ENCODE measurements at regions not wholly inside any gene's neighbourhood (a gene's known extent, or its start where the extent isn't known, plus 50 kb on each side); places are given as distances from the start of the nearest gene placed in this dataset.

GRCh38 chr1:168438626-168439025 is 105.2 kb downstream of the XCL2 start:
- H3K4me1 ChIP-seq (ENCODE audit: insufficient read depth, low read length), result peaks cover 10% of the 10 kb centered on the region
- no peaks in the 10 kb centered on the region for H3K36me3 ChIP-seq (ENCODE audit: insufficient read depth, low read length)
- H3K9ac ChIP-seq (ENCODE audit: low read length), result no peak overlapping the region
- no peaks in the 10 kb centered on the region for H3K27me3 ChIP-seq (ENCODE audit: control insufficient read depth in 1 of 2, insufficient read depth in 2 of 2, low read length in 2 of 2)
- H3K9me3 ChIP-seq (ENCODE audit: low read length), result no peaks in the 10 kb centered on the region
- no peak overlapping the region for H3K4me3 ChIP-seq (ENCODE audit: low read depth in 1 of 2, low read length in 2 of 2)
- H3K27ac ChIP-seq (ENCODE audit: low read depth, low read length), result no peak overlapping the region

GRCh38 chr1:168437821-168438220 is 106.0 kb downstream of the XCL2 start:
- H3K4me1 ChIP-seq (ENCODE audit: insufficient read depth, low read length), result peaks cover 10% of the 10 kb centered on the region
- H3K4me3 ChIP-seq (ENCODE audit: low read depth in 1 of 2, low read length in 2 of 2), result no peak overlapping the region
- H3K27me3 ChIP-seq (ENCODE audit: control insufficient read depth in 1 of 2, insufficient read depth in 2 of 2, low read length in 2 of 2), result no peaks in the 10 kb centered on the region
- no peaks in the 10 kb centered on the region for H3K36me3 ChIP-seq (ENCODE audit: insufficient read depth, low read length)
- no peak overlapping the region for H3K9ac ChIP-seq (ENCODE audit: low read length)
- H3K9me3 ChIP-seq (ENCODE audit: low read length), result no peaks in the 10 kb centered on the region
- no peak overlapping the region for H3K27ac ChIP-seq (ENCODE audit: low read depth, low read length)

- no peak overlapping the region for H3K27ac ChIP-seq (ENCODE audit: low read depth, low read length)
- peaks cover 13% of the 10 kb centered on the region for H3K4me1 ChIP-seq (ENCODE audit: insufficient read depth, low read length)
- no peaks in the 10 kb centered on the region for H3K27me3 ChIP-seq (ENCODE audit: control insufficient read depth in 1 of 2, insufficient read depth in 2 of 2, low read length in 2 of 2)
- H3K4me3 ChIP-seq (ENCODE audit: low read depth in 1 of 2, low read length in 2 of 2), result no peak overlapping the region
- H3K9ac ChIP-seq (ENCODE audit: low read length), result no peak overlapping the region
- H3K9me3 ChIP-seq (ENCODE audit: low read length), result no peaks in the 10 kb centered on the region
- H3K36me3 ChIP-seq (ENCODE audit: insufficient read depth, low read length), result no peaks in the 10 kb centered on the region
Measured at GRCh38 chr1:168435439-168435838, 108.4 kb downstream of the XCL2 start.

- Histone ChIP-seq H3K4me3 (ENCODE audit: low read depth in 1 of 2, low read length in 2 of 2) (no peak overlapping the region), H3K36me3 (ENCODE audit: insufficient read depth, low read length) (no peaks in the 10 kb centered on the region), H3K9ac (ENCODE audit: low read length) (no peak overlapping the region), H3K4me1 (ENCODE audit: insufficient read depth, low read length) (peaks cover 26% of the 10 kb centered on the region), H3K27me3 (ENCODE audit: control insufficient read depth in 1 of 2, insufficient read depth in 2 of 2, low read length in 2 of 2) (no peaks in the 10 kb centered on the region), H3K9me3 (ENCODE audit: low read length) (no peaks in the 10 kb centered on the region), H3K27ac (ENCODE audit: low read depth, low read length) (no peak overlapping the region)
Measured at GRCh38 chr1:168433238-168433637, 110.6 kb downstream of the XCL2 start.

GRCh38 chr1:168431882-168432281 is 111.9 kb downstream of the XCL2 start:
- Histone ChIP-seq H3K27me3 (ENCODE audit: control insufficient read depth in 1 of 2, insufficient read depth in 2 of 2, low read length in 2 of 2) (no peaks in the 10 kb centered on the region), H3K9ac (ENCODE audit: low read length) (no peak overlapping the region), H3K9me3 (ENCODE audit: low read length) (no peaks in the 10 kb centered on the region), H3K27ac (ENCODE audit: low read depth, low read length) (no peak overlapping the region), H3K36me3 (ENCODE audit: insufficient read depth, low read length) (no peaks in the 10 kb centered on the region), H3K4me3 (ENCODE audit: low read depth in 1 of 2, low read length in 2 of 2) (no peak overlapping the region), H3K4me1 (ENCODE audit: insufficient read depth, low read length) (peaks cover 36% of the 10 kb centered on the region)

GRCh38 chr1:168430321-168430720 is 113.5 kb downstream of the XCL2 start:
- no peaks in the 10 kb centered on the region for H3K27me3 ChIP-seq (ENCODE audit: control insufficient read depth in 1 of 2, insufficient read depth in 2 of 2, low read length in 2 of 2)
- no peak overlapping the region for H3K4me3 ChIP-seq (ENCODE audit: low read depth in 1 of 2, low read length in 2 of 2)
- peaks cover 45% of the 10 kb centered on the region for H3K4me1 ChIP-seq (ENCODE audit: insufficient read depth, low read length)
- H3K9me3 ChIP-seq (ENCODE audit: low read length), result no peaks in the 10 kb centered on the region
- no peak overlapping the region for H3K9ac ChIP-seq (ENCODE audit: low read length)
- H3K27ac ChIP-seq (ENCODE audit: low read depth, low read length), result peak overlapping the region; percentile 2
- no peaks in the 10 kb centered on the region for H3K36me3 ChIP-seq (ENCODE audit: insufficient read depth, low read length)

- peaks cover 45% of the 10 kb centered on the region for H3K4me1 ChIP-seq (ENCODE audit: insufficient read depth, low read length)
- H3K27me3 ChIP-seq (ENCODE audit: control insufficient read depth in 1 of 2, insufficient read depth in 2 of 2, low read length in 2 of 2), result no peaks in the 10 kb centered on the region
- no peaks in the 10 kb centered on the region for H3K9me3 ChIP-seq (ENCODE audit: low read length)
- no peaks in the 10 kb centered on the region for H3K36me3 ChIP-seq (ENCODE audit: insufficient read depth, low read length)
- H3K4me3 ChIP-seq (ENCODE audit: low read depth in 1 of 2, low read length in 2 of 2), result no peak overlapping the region
- no peak overlapping the region for H3K9ac ChIP-seq (ENCODE audit: low read length)
- peak overlapping the region; percentile 64 for H3K27ac ChIP-seq (ENCODE audit: low read depth, low read length)
Measured at GRCh38 chr1:168428063-168428731, 115.6 kb downstream of the XCL2 start.

- Histone ChIP-seq H3K9me3 (ENCODE audit: low read length) (no peaks in the 10 kb centered on the region), H3K27me3 (ENCODE audit: control insufficient read depth in 1 of 2, insufficient read depth in 2 of 2, low read length in 2 of 2) (no peaks in the 10 kb centered on the region), H3K27ac (ENCODE audit: low read depth, low read length) (no peak overlapping the region), H3K4me1 (ENCODE audit: insufficient read depth, low read length) (peaks cover 45% of the 10 kb centered on the region), H3K36me3 (ENCODE audit: insufficient read depth, low read length) (no peaks in the 10 kb centered on the region), H3K9ac (ENCODE audit: low read length) (no peak overlapping the region), H3K4me3 (ENCODE audit: low read depth in 1 of 2, low read length in 2 of 2) (peak overlapping the region in 1 of 2 donors; percentile 35)
Measured at GRCh38 chr1:168427051-168427450, 116.7 kb downstream of the XCL2 start.

GRCh38 chr1:168424281-168424680 is 119.5 kb downstream of the XCL2 start:
- H3K4me1 ChIP-seq (ENCODE audit: insufficient read depth, low read length), result peaks cover 30% of the 10 kb centered on the region
- no peak overlapping the region for H3K4me3 ChIP-seq (ENCODE audit: low read depth in 1 of 2, low read length in 2 of 2)
- H3K36me3 ChIP-seq (ENCODE audit: insufficient read depth, low read length), result no peaks in the 10 kb centered on the region
- no peaks in the 10 kb centered on the region for H3K27me3 ChIP-seq (ENCODE audit: control insufficient read depth in 1 of 2, insufficient read depth in 2 of 2, low read length in 2 of 2)
- H3K27ac ChIP-seq (ENCODE audit: low read depth, low read length), result no peak overlapping the region
- H3K9me3 ChIP-seq (ENCODE audit: low read length), result no peaks in the 10 kb centered on the region
- H3K9ac ChIP-seq (ENCODE audit: low read length), result no peak overlapping the region

- Histone ChIP-seq H3K4me1 (ENCODE audit: insufficient read depth, low read length) (peaks cover 10% of the 10 kb centered on the region), H3K4me3 (ENCODE audit: low read depth in 1 of 2, low read length in 2 of 2) (no peak overlapping the region), H3K27ac (ENCODE audit: low read depth, low read length) (no peak overlapping the region), H3K36me3 (ENCODE audit: insufficient read depth, low read length) (no peaks in the 10 kb centered on the region), H3K27me3 (ENCODE audit: control insufficient read depth in 1 of 2, insufficient read depth in 2 of 2, low read length in 2 of 2) (no peaks in the 10 kb centered on the region), H3K9ac (ENCODE audit: low read length) (no peak overlapping the region), H3K9me3 (ENCODE audit: low read length) (no peaks in the 10 kb centered on the region)
Measured at GRCh38 chr1:168422203-168422847, 121.5 kb downstream of the XCL2 start.

- H3K4me1 ChIP-seq (ENCODE audit: insufficient read depth, low read length), result peaks cover 5% of the 10 kb centered on the region
- H3K4me3 ChIP-seq (ENCODE audit: low read depth in 1 of 2, low read length in 2 of 2), result no peak overlapping the region
- no peaks in the 10 kb centered on the region for H3K36me3 ChIP-seq (ENCODE audit: insufficient read depth, low read length)
- no peaks in the 10 kb centered on the region for H3K27me3 ChIP-seq (ENCODE audit: control insufficient read depth in 1 of 2, insufficient read depth in 2 of 2, low read length in 2 of 2)
- no peaks in the 10 kb centered on the region for H3K9me3 ChIP-seq (ENCODE audit: low read length)
- H3K9ac ChIP-seq (ENCODE audit: low read length), result no peak overlapping the region
- no peak overlapping the region for H3K27ac ChIP-seq (ENCODE audit: low read depth, low read length)
Measured at GRCh38 chr1:168421399-168422004, 122.3 kb downstream of the XCL2 start.

Measured in muscle layer of colon (tissue), 2 donors.